ENCODE measurements at regions not wholly inside any gene's neighbourhood (a gene's known extent, or its start where the extent isn't known, plus 50 kb on each side); places are given as distances from the start of the nearest gene placed in this dataset.
"Not testable (repeated sequence)": the region's sequence is repeated elsewhere in the genome, so short reads cannot be mapped to it uniquely, and the experiment has no call there.

GRCh38 chr14:105606305-105606975 lies 80.1 kb downstream of the TMEM121 start:
- H3K4me3 Mint-ChIP-seq, H3K9me3 Mint-ChIP-seq, CTCF ChIA-PET, H3K4me1 Mint-ChIP-seq, DNase-seq, H3K27ac Mint-ChIP-seq, H3K27me3 Mint-ChIP-seq, H3K36me3 Mint-ChIP-seq: not testable (repeated sequence)

DNA sequence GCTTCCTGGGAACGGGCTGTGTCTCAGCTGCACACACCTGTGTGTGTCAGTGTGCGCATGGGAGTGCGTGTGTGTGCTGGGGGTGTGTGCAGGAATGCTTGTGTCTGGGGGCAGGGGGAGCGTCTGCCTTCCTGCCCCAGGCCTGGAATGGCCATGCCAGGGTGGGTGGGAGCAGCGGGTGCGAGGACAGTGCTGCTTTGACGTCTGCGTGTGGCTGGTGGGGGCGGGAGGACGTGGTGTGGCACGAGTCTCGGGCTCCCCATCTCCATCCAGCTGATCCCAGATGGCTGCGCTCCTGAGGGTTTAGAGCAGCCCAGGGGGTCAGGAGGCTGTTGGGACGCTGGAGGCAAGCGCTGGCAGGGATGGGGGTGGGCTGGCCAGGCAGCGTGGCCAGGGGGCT lies 80.6 kb downstream of the TMEM121 start:
- H3K36me3 Mint-ChIP-seq, H3K4me1 Mint-ChIP-seq, H3K9me3 Mint-ChIP-seq, H3K27ac Mint-ChIP-seq, CTCF ChIA-PET, H3K4me3 Mint-ChIP-seq, DNase-seq: not testable (repeated sequence)
- H3K27me3 Mint-ChIP-seq, result peaks cover 12% of the 10 kb centered on the region

DNA sequence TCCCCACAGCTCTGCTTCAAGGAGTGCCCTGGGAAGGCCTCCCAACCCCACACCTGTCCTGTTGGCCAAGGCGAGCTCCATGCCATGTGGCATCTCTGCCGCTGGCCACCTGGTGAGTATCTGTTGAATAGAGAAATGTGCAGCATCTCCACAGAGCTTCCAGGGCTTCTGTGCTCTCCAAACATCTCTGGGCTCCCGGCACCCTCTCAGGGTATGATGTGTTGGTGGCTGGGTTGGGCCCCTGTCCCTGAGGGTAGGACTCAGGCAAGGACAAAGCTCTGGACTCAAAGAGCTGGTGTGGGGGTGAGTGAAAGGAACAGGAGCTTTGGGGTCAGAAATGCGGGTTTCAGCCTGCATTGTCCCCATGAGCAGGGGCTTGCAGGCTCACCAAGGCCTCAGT lies 88.6 kb downstream of the TMEM121 start:
- DNase-seq, H3K27me3 Mint-ChIP-seq, CTCF ChIA-PET, H3K9me3 Mint-ChIP-seq, H3K36me3 Mint-ChIP-seq, H3K4me3 Mint-ChIP-seq, H3K27ac Mint-ChIP-seq, H3K4me1 Mint-ChIP-seq: not testable (repeated sequence)

DNA sequence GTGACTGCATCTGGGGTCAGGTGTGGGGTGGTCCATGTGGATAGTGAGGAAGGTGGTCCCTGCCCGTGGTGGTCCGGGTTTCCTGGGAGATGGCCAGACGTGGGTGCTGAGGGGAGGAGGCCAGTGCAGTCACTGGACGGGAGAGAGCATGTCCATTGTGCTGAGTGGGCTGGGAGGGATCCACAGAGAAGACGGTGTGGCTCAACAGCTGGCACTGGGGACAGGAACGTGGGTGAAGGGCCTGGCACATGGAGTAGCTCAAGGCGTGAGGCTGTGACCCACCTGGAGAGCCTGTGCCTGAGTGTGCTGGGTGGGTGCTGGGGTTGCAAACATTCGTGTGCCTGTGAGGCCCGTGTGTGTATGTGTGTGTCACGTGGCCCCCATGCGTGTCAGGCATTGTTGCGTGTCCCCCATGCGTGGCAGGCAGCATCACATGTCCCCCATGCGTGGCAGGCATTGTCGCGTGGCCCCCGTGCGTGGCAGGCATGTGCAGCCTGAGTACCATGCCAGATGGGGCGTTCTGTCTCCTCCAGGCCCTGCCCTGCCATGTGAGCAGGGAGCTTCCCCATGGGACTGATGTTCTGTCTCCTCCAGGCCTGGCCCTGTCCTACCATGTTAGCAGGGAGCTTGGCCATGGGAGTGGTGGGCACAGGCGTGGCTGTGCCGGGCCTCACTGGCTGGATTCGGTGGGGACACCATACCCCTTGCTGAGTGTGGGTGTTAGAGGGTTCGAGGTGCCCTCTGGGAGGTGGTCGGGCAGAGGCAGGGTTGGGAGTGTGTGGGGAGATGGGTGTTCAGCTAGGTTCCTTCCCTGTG lies 89.8 kb downstream of the TMEM121 start:
- H3K36me3 Mint-ChIP-seq, H3K27me3 Mint-ChIP-seq, H3K4me3 Mint-ChIP-seq, DNase-seq, H3K9me3 Mint-ChIP-seq, CTCF ChIA-PET, H3K4me1 Mint-ChIP-seq, H3K27ac Mint-ChIP-seq: not testable (repeated sequence)

GRCh38 chr14:105616802-105617192 lies 90.4 kb downstream of the TMEM121 start:
- H3K9me3 Mint-ChIP-seq, result peaks cover 4% of the 10 kb centered on the region
- H3K27ac Mint-ChIP-seq, result no peak overlapping the region
- CTCF ChIA-PET, result no interaction called here
- no peaks in the 10 kb centered on the region for H3K36me3 Mint-ChIP-seq
- no peak for DNase-seq
- peaks cover under 1% of the 10 kb centered on the region for H3K27me3 Mint-ChIP-seq
- H3K4me1 Mint-ChIP-seq, result no peaks in the 10 kb centered on the region
- H3K4me3 Mint-ChIP-seq, result no peak overlapping the region

GRCh38 chr14:105617201-105617777 lies 90.9 kb downstream of the TMEM121 start:
- Mint-ChIP-seq H3K27ac (no peak overlapping the region), H3K36me3 (no peaks in the 10 kb centered on the region), H3K9me3 (peaks cover 4% of the 10 kb centered on the region), H3K4me1 (no peaks in the 10 kb centered on the region), H3K4me3 (no peak overlapping the region), H3K27me3 (no peaks in the 10 kb centered on the region)
- DNase-seq, result no peak
- CTCF ChIA-PET, result no interaction called here

GRCh38 chr14:105617805-105618204 lies 91.4 kb downstream of the TMEM121 start:
- H3K27me3 Mint-ChIP-seq, H3K9me3 Mint-ChIP-seq, CTCF ChIA-PET, H3K4me3 Mint-ChIP-seq, H3K27ac Mint-ChIP-seq, DNase-seq, H3K4me1 Mint-ChIP-seq, H3K36me3 Mint-ChIP-seq: not testable (repeated sequence)

DNA sequence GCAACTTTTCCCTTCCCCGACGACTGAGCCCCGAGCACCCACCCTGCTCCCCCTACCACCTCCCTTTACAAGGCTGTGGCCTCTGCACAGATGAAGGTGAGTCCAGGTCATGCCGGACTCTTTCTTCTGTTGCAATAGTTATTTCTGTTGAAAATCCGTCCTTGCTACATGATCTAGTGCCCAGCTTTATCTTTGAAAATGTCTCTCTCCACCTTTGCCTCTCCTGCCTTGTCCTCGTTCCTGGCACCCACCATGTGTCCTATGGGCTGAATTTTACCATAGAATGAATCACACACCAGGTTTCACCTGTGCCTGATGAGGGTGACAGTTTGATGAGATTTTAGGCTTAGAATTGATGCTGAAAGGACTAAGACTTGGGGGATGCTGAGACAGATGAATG lies 92.9 kb downstream of the TMEM121 start:
- CTCF ChIA-PET, H3K27me3 Mint-ChIP-seq, H3K36me3 Mint-ChIP-seq, DNase-seq, H3K4me1 Mint-ChIP-seq, H3K27ac Mint-ChIP-seq, H3K9me3 Mint-ChIP-seq, H3K4me3 Mint-ChIP-seq: not testable (repeated sequence)

GRCh38 chr14:105620178-105620864 lies 93.9 kb downstream of the TMEM121 start:
- H3K9me3 Mint-ChIP-seq, CTCF ChIA-PET, H3K27me3 Mint-ChIP-seq, H3K4me3 Mint-ChIP-seq, H3K36me3 Mint-ChIP-seq, H3K27ac Mint-ChIP-seq, DNase-seq, H3K4me1 Mint-ChIP-seq: not testable (repeated sequence)

DNA sequence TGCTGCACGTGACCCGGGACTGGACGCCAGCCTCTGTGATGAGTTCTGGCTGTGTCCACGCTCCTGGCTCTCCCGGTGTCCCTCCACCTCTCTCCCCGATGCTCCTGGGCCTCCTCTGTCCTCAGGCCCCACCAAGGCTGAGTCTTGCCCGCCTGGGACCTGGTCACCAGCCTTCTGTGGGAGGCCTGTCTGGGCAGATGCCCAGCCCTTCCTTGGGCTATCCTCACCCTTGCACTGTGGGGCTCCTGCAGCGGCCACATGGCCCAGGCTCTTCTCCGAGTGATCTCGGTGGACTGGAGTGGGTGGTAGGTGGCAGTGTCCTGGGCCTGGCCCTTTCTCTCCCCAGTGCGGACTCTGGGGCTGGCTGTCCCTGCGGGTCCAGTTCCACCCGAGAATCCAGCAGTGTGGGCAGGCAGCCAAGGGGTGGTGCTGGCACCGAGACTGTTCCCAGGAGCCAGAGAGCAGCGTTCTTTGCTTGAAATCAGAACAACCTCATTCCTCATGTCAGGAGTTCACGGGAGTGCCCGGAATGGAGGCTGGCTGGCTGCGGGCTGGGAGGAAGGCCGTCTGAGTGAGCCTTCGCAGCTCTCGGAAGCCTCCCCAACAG lies 94.6 kb downstream of the TMEM121 start:
- H3K9me3 Mint-ChIP-seq, H3K4me3 Mint-ChIP-seq, DNase-seq, H3K36me3 Mint-ChIP-seq, H3K27me3 Mint-ChIP-seq, H3K4me1 Mint-ChIP-seq, H3K27ac Mint-ChIP-seq, CTCF ChIA-PET: not testable (repeated sequence)

GRCh38 chr14:105621479-105622328 lies 95.3 kb downstream of the TMEM121 start:
- H3K27ac Mint-ChIP-seq, H3K4me3 Mint-ChIP-seq, H3K4me1 Mint-ChIP-seq, H3K9me3 Mint-ChIP-seq, H3K27me3 Mint-ChIP-seq, H3K36me3 Mint-ChIP-seq, DNase-seq, CTCF ChIA-PET: not testable (repeated sequence)

DNA sequence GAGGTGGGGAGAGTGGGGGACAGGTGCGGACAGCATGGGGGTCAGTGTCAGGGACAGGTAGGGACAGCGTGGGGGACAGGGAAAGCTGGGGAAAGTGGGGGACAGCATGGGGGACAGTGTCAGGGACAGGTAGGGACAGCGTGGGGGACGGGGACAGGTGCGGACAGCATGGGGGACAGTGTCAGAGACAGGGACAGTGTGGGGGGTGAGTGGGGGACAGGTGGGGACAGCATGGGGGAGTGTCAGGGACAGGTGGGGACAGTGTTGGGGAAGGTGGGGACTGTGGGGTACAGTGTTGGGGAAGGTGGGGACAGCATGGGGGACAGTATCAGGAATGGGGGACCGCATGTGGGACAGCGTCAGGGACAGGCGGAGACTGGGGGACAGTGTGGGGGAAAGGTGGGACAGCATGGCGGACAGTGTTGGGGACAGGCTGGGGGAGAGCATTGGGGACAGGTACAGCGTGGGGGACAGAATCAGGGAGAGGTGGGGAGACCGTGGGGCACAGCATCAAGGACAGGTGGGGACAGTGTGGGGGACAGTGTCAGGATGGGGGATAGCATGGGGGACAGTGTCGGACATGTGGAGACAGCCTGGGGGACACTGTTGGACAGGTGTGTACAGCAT lies 96.1 kb downstream of the TMEM121 start:
- no peaks in the 10 kb centered on the region for H3K36me3 Mint-ChIP-seq
- CTCF ChIA-PET, result no interaction called here
- no peak overlapping the region for H3K4me3 Mint-ChIP-seq
- no peak for DNase-seq
- H3K27ac Mint-ChIP-seq, result no peak overlapping the region
- H3K9me3 Mint-ChIP-seq, result peaks cover 1% of the 10 kb centered on the region
- no peaks in the 10 kb centered on the region for H3K27me3 Mint-ChIP-seq
- H3K4me1 Mint-ChIP-seq, result no peaks in the 10 kb centered on the region

DNA sequence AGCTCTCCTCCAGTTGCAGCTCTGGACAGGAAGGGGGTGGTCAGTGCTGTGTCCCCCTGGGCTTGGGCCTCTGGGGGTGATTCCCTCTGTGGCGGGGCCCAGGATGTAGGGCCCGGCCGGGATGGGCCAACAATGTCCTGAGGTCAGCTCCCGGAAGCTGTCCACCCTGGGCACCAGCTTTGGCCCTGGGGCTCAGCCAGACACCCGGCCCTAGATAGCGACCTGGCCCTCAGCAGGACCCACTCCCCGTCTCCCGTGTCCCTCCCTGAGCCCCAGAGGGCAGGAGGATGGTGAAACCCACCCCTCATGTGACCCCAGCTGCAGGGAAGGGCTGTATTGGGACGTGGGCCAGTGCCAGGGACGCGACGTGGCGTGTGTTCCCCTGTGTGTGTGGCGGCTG lies 96.8 kb downstream of the TMEM121 start:
- H3K27ac Mint-ChIP-seq, DNase-seq, H3K36me3 Mint-ChIP-seq, H3K4me3 Mint-ChIP-seq, H3K9me3 Mint-ChIP-seq, H3K27me3 Mint-ChIP-seq, H3K4me1 Mint-ChIP-seq, CTCF ChIA-PET: not testable (repeated sequence)
